Lower leg skin (tissue), 3 donors: ENCODE measurements at regions not wholly inside any gene's neighbourhood (a gene's known extent, or its start where the extent isn't known, plus 50 kb on each side); places are given as distances from the start of the nearest gene placed in this dataset.

Experiments used
- POLR2A ChIP-seq, 2 donors: fragments of 450-650 bp; IDR thresholded peaks; one replicate each; pipeline ENCODE4 v1.6.1; 2016 to 2017; ENCODE audit warnings: antibody characterized with exemption in 2 of 2, mild to moderate bottlenecking in 1 of 2, moderate library complexity in 1 of 2
- TF ChIP-seq, protein P1 (sequence below), 3 donors: fragments of 450-650 bp; IDR thresholded peaks; one replicate each; pipeline ENCODE4 v1.5.1; 2016; ENCODE audit warnings: antibody characterized with exemption in 3 of 3, mild to moderate bottlenecking in 3 of 3, moderate library complexity in 2 of 3

DNA sequence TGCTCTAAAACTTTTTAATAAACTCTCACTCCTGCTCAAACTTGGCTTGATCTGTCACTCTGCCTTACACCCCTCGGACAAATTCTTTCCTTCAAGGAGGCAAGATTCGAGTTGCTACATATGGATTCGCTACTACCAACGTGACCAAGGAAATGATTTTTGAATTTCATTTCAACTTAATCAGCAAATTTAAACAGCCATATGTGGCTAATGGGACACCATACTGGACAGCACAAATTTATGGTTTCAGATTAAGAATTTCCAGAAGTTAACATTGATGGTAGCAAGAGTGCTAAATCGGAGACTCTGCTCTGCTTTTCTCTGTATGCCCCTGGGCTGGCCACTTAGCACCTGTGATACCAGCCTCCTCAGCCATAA lies 318.2 kb upstream of the PSMD7 start:
- TF ChIP-seq, protein P1, sequence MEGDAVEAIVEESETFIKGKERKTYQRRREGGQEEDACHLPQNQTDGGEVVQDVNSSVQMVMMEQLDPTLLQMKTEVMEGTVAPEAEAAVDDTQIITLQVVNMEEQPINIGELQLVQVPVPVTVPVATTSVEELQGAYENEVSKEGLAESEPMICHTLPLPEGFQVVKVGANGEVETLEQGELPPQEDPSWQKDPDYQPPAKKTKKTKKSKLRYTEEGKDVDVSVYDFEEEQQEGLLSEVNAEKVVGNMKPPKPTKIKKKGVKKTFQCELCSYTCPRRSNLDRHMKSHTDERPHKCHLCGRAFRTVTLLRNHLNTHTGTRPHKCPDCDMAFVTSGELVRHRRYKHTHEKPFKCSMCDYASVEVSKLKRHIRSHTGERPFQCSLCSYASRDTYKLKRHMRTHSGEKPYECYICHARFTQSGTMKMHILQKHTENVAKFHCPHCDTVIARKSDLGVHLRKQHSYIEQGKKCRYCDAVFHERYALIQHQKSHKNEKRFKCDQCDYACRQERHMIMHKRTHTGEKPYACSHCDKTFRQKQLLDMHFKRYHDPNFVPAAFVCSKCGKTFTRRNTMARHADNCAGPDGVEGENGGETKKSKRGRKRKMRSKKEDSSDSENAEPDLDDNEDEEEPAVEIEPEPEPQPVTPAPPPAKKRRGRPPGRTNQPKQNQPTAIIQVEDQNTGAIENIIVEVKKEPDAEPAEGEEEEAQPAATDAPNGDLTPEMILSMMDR (IDR thresholded peaks at IDR 0.05), result no peak
- no peak for TF ChIP-seq POLR2A (IDR thresholded peaks at IDR 0.05)
